Stimulated activated effector memory CD8-positive, alpha-beta T cell treated with anti-CD3 and anti-CD28 coated beads, Interleukin-12 subunit alpha, Interleukin-12 subunit beta, amount 100 ng/mL, for 72 hours (primary cell): ENCODE measurements at regions not wholly inside any gene's neighbourhood (a gene's known extent, or its start where the extent isn't known, plus 50 kb on each side); places are given as distances from the start of the nearest gene placed in this dataset.
A peak's percentile ranks its signal among the peaks of the same experiment; 100 is the strongest.
"Not testable (repeated sequence)": the region's sequence is repeated elsewhere in the genome, so short reads cannot be mapped to it uniquely, and the experiment has no call there.

Experiments used
- ATAC-seq: fragments of 150-1000 bp; cut with Tn5 transposase; 2 replicates; pipeline ENCODE4 v1.10.0; 2021
- DNase-seq, 2 donors: peaks; one replicate each; pipeline ENCODE4 v3.0.0; 2021 to 2022; ENCODE audit warnings: low spot score in 2 of 2
- H3K27ac Mint-ChIP-seq: one replicate; pipeline ENCODE4 v1.8.0; 2022; ENCODE audit warnings: mild to moderate bottlenecking, mixed read lengths
- H3K36me3 Mint-ChIP-seq: one replicate; pipeline ENCODE4 v1.8.0; 2022; ENCODE audit warnings: mild to moderate bottlenecking, mixed read lengths
- H3K4me1 Mint-ChIP-seq: one replicate; pipeline ENCODE4 v1.8.0; 2022; ENCODE audit warnings: mixed read lengths
- H3K4me3 Mint-ChIP-seq: one replicate; pipeline ENCODE4 v1.8.0; 2022; ENCODE audit warnings: mild to moderate bottlenecking, mixed read lengths
- H3K9me3 Mint-ChIP-seq: one replicate; pipeline ENCODE4 v1.8.0; 2022; ENCODE audit warnings: mixed read lengths

- Mint-ChIP-seq H3K4me1 (no peaks in the 10 kb centered on the region), H3K27ac (no peak overlapping the region), H3K9me3 (peaks cover 3% of the 10 kb centered on the region), H3K36me3 (no peaks in the 10 kb centered on the region), H3K4me3 (no peak overlapping the region)
- ATAC-seq (no peak), DNase-seq (no peak)
Measured at GRCh38 chr2:31765078-31765945, 184.6 kb upstream of the SRD5A2 start.

DNA sequence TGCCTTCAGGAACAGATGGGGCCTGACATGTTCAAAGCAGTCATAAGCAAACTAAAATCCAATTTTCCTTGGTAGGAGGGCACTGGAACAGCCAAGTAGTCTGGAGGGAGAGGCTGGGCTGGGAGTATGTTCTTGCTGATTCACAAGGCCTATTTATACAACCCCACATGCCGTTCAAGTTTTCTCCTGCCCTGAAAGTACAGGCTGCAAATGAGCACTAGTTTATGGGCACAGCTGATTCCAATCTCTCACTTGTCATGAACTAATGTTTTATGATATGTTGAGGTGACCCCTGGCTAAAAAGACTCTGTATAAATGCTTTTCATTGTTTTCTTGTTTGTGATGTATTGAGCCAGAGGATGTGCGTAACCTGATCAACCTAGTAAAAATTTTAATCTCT is 183.4 kb upstream of the SRD5A2 start:
- no peaks in the 10 kb centered on the region for H3K36me3 Mint-ChIP-seq
- H3K27ac Mint-ChIP-seq, result no peak overlapping the region
- no peaks in the 10 kb centered on the region for H3K4me1 Mint-ChIP-seq
- peaks cover 3% of the 10 kb centered on the region for H3K9me3 Mint-ChIP-seq
- no peak overlapping the region for H3K4me3 Mint-ChIP-seq
- no peak for ATAC-seq
- DNase-seq, result no peak

GRCh38 chr2:31762085-31762484 is 181.3 kb upstream of the SRD5A2 start:
- Mint-ChIP-seq H3K4me1 (no peaks in the 10 kb centered on the region), H3K9me3 (peaks cover 3% of the 10 kb centered on the region), H3K4me3 (no peak overlapping the region), H3K27ac (no peak overlapping the region), H3K36me3 (no peaks in the 10 kb centered on the region)
- DNase-seq, result no peak
- no peak for ATAC-seq

DNA sequence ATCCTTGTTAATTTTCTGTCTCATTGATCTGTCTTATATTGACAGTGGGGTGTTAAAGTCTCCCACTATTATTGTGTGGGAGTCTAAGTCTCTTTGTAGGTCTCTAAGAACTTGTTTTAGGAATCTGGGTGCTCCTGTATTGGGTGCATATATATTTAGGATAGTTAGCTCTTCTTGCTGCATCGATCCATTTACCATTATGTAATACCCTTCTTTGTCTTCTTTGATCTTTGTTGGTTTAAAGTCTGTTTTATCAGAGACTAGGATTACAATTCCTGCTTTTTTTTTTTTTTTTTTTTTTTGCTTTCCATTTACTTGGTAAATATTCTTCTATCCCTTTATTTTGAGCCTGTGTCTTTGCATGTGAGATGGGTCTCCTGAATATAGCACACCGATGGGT is 176.6 kb upstream of the SRD5A2 start:
- not testable (repeated sequence) for H3K36me3 Mint-ChIP-seq, H3K9me3 Mint-ChIP-seq, H3K27ac Mint-ChIP-seq, H3K4me3 Mint-ChIP-seq, H3K4me1 Mint-ChIP-seq, ATAC-seq, DNase-seq

GRCh38 chr2:31748746-31749145 is 168.0 kb upstream of the SRD5A2 start:
- DNase-seq, H3K4me1 Mint-ChIP-seq, H3K9me3 Mint-ChIP-seq, H3K4me3 Mint-ChIP-seq, H3K27ac Mint-ChIP-seq, ATAC-seq, H3K36me3 Mint-ChIP-seq: not testable (repeated sequence)

DNA sequence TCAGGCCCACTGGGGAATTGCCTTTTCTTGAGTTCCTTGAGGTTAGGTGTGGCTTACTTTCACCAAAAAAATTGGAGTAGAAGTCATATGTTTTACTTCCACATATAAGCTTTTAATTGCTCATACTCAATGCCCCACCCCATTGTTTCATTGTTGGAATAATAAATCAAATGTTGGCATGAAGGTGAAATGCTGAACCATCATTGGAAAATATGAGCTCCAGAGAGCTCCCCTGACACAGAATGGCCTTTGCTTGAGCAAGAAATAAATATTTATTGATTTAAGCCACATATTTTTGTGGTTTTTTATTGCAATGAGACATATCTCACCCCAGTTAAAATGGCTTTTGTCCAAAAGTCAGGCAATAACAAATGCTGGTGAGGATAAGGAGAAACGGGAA is 167.3 kb upstream of the SRD5A2 start:
- Mint-ChIP-seq H3K27ac (no peak overlapping the region), H3K4me1 (no peaks in the 10 kb centered on the region), H3K4me3 (no peak overlapping the region), H3K9me3 (peaks cover 3% of the 10 kb centered on the region), H3K36me3 (no peaks in the 10 kb centered on the region)
- ATAC-seq, result no peak
- DNase-seq, result no peak

DNA sequence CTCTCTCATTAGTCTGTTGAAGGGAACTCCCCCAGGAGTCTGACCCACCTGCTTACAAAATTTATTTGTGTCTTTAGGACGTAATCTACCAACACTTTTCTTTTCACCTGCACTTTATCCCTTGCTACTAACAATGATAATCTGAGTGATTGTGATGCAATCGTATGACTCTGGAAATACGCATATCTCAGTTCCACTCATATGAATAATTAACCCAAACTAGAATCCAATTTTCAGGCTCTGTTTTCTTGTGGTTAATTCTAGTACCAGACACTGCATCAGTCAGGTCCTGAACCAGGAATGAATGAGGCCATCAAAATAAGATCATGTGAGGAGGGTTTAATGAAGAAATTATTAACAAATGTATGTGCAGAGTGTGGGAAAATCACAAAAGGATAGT is 158.4 kb upstream of the SRD5A2 start:
- no peak for ATAC-seq
- Mint-ChIP-seq H3K36me3 (no peaks in the 10 kb centered on the region), H3K4me3 (no peak overlapping the region), H3K27ac (no peak overlapping the region), H3K9me3 (peaks cover 4% of the 10 kb centered on the region), H3K4me1 (no peaks in the 10 kb centered on the region)
- DNase-seq, result no peak

- Mint-ChIP-seq H3K4me1 (no peaks in the 10 kb centered on the region), H3K4me3 (no peak overlapping the region), H3K9me3 (no peaks in the 10 kb centered on the region), H3K27ac (no peak overlapping the region), H3K36me3 (no peaks in the 10 kb centered on the region)
- DNase-seq, result no peak
- no peak for ATAC-seq
Measured at GRCh38 chr2:31736695-31737454, 156.1 kb upstream of the SRD5A2 start.

- Mint-ChIP-seq H3K9me3 (peaks cover 4% of the 10 kb centered on the region), H3K4me1 (no peaks in the 10 kb centered on the region), H3K27ac (no peak overlapping the region), H3K36me3 (no peaks in the 10 kb centered on the region), H3K4me3 (no peak overlapping the region)
- DNase-seq (no peak), ATAC-seq (no peak)
Measured at GRCh38 chr2:31735716-31736115, 155.0 kb upstream of the SRD5A2 start.

- peaks cover 4% of the 10 kb centered on the region for H3K9me3 Mint-ChIP-seq
- no peaks in the 10 kb centered on the region for H3K36me3 Mint-ChIP-seq
- ATAC-seq, result no peak
- no peak for DNase-seq
- no peak overlapping the region for H3K27ac Mint-ChIP-seq
- no peaks in the 10 kb centered on the region for H3K4me1 Mint-ChIP-seq
- no peak overlapping the region for H3K4me3 Mint-ChIP-seq
Measured at GRCh38 chr2:31729442-31730092, 148.8 kb upstream of the SRD5A2 start.

- H3K4me3 Mint-ChIP-seq, result no peak overlapping the region
- no peak overlapping the region for H3K27ac Mint-ChIP-seq
- no peaks in the 10 kb centered on the region for H3K36me3 Mint-ChIP-seq
- ATAC-seq, result no peak
- no peaks in the 10 kb centered on the region for H3K4me1 Mint-ChIP-seq
- H3K9me3 Mint-ChIP-seq, result peaks cover 4% of the 10 kb centered on the region
- DNase-seq, result no peak
Measured at GRCh38 chr2:31729065-31729439, 148.3 kb upstream of the SRD5A2 start.

DNA sequence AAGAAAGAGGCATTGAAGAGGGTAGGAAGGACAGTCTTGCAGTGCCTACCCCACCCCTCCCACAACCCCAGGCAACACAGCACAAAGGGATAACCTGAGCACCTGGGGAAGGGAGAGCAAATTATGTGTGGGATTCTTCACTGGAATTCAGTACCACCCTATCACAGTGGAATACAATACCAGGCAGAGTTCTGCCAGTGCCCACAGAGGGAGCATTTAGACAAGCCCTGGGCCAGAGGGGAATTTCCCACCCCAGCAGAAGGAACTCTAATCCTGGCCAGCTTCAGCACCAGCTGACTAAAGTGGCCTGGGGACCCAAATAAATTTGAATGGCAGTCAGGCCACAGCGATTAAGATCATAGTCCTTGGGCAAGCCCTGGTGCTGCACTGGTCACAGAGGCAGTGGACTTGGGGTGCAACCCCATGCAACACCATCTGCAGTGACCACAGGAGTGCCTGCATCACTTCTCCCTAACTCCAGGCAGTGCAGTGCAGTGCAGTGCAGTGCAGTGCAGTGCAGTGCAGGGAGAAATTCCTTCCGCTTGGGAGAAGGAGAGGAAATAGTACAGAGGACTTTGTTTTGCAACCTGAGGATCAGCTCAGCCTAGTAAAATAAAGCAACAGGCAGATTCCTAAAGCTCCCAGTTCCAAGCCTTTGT is 147.8 kb upstream of the SRD5A2 start:
- H3K36me3 Mint-ChIP-seq, result no peaks in the 10 kb centered on the region
- peak; percentile 11 for ATAC-seq
- H3K9me3 Mint-ChIP-seq, result peaks cover 4% of the 10 kb centered on the region

DNA sequence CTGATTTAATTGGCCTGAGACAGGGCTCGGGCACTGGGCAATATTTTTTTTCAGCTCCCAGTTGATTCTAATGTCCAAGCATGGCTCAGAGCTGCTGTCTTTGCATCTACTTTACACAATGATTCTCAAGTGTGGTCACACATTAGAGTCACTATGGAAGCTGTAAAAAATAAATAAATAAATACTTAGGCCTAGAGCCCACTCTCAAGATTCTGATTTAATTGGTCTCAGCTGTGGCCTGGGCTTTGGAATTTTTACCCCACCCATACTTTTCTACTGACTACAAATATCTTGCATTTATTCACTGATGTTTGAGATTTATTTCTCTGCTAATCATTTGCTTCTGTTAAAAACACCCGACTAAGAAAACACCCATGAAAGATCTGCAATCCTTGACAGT is 145.7 kb upstream of the SRD5A2 start:
- no peaks in the 10 kb centered on the region for H3K4me1 Mint-ChIP-seq
- H3K9me3 Mint-ChIP-seq, result peaks cover 4% of the 10 kb centered on the region
- ATAC-seq, result no peak
- H3K27ac Mint-ChIP-seq, result no peak overlapping the region
- H3K36me3 Mint-ChIP-seq, result no peaks in the 10 kb centered on the region
- DNase-seq, result no peak
- no peak overlapping the region for H3K4me3 Mint-ChIP-seq

More for the DNA sequence above, 147.8 kb upstream of the SRD5A2 start:
- DNase-seq, result no peak
- H3K4me3 Mint-ChIP-seq, result no peak overlapping the region
- no peak overlapping the region for H3K27ac Mint-ChIP-seq
- no peaks in the 10 kb centered on the region for H3K4me1 Mint-ChIP-seq

GRCh38 chr2:31725444-31725843 is 144.7 kb upstream of the SRD5A2 start:
- no peak for ATAC-seq
- no peaks in the 10 kb centered on the region for H3K9me3 Mint-ChIP-seq
- DNase-seq, result no peak
- H3K4me1 Mint-ChIP-seq, result no peaks in the 10 kb centered on the region
- no peaks in the 10 kb centered on the region for H3K36me3 Mint-ChIP-seq
- H3K4me3 Mint-ChIP-seq, result no peak overlapping the region
- H3K27ac Mint-ChIP-seq, result no peak overlapping the region

DNA sequence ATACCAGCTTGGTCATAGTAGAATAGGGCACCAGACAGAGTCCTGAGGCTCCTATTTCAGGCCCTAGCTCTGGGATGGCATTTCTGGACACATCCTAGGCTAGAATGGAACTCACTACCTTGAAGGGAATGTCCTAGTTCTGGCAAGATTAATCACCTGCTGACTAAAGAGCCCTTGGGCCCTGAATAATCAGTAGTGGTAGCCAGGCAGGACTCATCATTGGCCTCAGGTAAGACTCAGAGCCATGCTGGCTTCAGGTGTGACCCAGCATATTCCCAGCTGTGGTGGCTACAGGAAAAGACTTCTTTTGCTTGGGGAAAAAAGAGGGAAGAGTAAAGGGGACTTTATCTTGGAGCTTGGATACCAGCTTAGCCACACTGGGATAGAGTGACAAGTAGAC is 131.0 kb upstream of the SRD5A2 start:
- Mint-ChIP-seq H3K4me1 (no peaks in the 10 kb centered on the region), H3K36me3 (no peaks in the 10 kb centered on the region), H3K4me3 (no peak overlapping the region), H3K9me3 (peaks cover 6% of the 10 kb centered on the region), H3K27ac (no peak overlapping the region)
- DNase-seq, result no peak
- ATAC-seq, result no peak
